Astrocyte (in vitro differentiated cells and primary cell): ENCODE measurements at regions not wholly inside any gene's neighbourhood (a gene's known extent, or its start where the extent isn't known, plus 50 kb on each side); places are given as distances from the start of the nearest gene placed in this dataset.

Source experiments
- EZH2 ChIP-seq: IDR thresholded peaks from 2 replicates; pipeline ENCODE4 v1.6.1; 2012; ENCODE audit warnings: mild to moderate bottlenecking, low read length, inconsistent platforms; ENCODE audit not compliant: insufficient read depth
- TF ChIP-seq, protein P1 (sequence below): IDR thresholded peaks from 2 replicates; pipeline ENCODE4 v1.5.1; 2011; ENCODE audit warnings: low read depth, mild to moderate bottlenecking, inconsistent platforms, low read length, moderate library complexity; ENCODE audit not compliant: insufficient read depth

DNA sequence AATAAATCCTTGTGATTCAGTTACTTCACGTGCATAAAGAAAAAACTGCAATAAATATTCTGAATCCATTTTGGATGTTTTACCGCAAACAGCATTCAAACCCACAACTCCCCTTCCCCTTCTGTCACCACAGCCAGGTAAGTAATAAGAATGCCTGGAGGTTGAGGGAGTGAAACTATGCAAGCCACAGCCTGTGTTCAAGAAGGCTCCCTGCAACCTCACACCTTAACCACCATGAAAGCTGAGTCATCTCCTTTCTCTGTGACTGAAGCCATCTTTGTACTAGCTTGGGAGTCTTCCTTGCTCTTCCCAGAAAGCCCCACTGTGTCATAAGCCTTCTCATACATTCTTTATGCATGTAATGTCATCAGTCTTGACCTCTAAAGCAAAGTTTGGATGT is 297.0 kb upstream of the PUDP start:
- TF ChIP-seq, protein P1, sequence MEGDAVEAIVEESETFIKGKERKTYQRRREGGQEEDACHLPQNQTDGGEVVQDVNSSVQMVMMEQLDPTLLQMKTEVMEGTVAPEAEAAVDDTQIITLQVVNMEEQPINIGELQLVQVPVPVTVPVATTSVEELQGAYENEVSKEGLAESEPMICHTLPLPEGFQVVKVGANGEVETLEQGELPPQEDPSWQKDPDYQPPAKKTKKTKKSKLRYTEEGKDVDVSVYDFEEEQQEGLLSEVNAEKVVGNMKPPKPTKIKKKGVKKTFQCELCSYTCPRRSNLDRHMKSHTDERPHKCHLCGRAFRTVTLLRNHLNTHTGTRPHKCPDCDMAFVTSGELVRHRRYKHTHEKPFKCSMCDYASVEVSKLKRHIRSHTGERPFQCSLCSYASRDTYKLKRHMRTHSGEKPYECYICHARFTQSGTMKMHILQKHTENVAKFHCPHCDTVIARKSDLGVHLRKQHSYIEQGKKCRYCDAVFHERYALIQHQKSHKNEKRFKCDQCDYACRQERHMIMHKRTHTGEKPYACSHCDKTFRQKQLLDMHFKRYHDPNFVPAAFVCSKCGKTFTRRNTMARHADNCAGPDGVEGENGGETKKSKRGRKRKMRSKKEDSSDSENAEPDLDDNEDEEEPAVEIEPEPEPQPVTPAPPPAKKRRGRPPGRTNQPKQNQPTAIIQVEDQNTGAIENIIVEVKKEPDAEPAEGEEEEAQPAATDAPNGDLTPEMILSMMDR: no peak
- TF ChIP-seq EZH2: no peak
